Ascending aorta (tissue), 2 donors: ENCODE measurements at regions not wholly inside any gene's neighbourhood (a gene's known extent, or its start where the extent isn't known, plus 50 kb on each side); places are given as distances from the start of the nearest gene placed in this dataset.

Experiments used
- DNase-seq, 2 donors: peaks; one replicate each; pipeline ENCODE4 v3.0.0-alpha.2; 2019; ENCODE audit warnings: low spot score in 2 of 2
- H3K27ac ChIP-seq, 2 donors: fragments of 200-600 bp; sonication (generic); one replicate each; pipeline ENCODE4 v1.5.1; 2016 to 2017; ENCODE audit warnings: mild to moderate bottlenecking in 1 of 2
- H3K27me3 ChIP-seq: fragments of 200-600 bp; sonication (generic); one replicate; pipeline ENCODE4 v1.5.1; 2017
- H3K36me3 ChIP-seq, 2 donors: fragments of 200-600 bp; sonication (generic); one replicate each; pipeline ENCODE4 v1.5.1; 2016
- H3K4me1 ChIP-seq, 2 donors: fragments of 200-600 bp; sonication (generic); one replicate each; pipeline ENCODE4 v1.5.1; 2016 to 2017; ENCODE audit warnings: mild to moderate bottlenecking in 1 of 2
- H3K4me3 ChIP-seq, 2 donors: fragments of 200-600 bp; sonication (generic); one replicate each; pipeline ENCODE4 v1.5.1; 2016 to 2017; ENCODE audit warnings: mild to moderate bottlenecking in 1 of 2
- H3K9me3 ChIP-seq, 2 donors: fragments of 200-600 bp; sonication (generic); one replicate each; pipeline ENCODE4 v1.5.1; 2016
- CTCF ChIP-seq, 3 experiments: fragments of 200-600 bp in 2 of 3; fragments of 450-650 bp in 1 of 3; sonication (generic) in 2 of 3; IDR thresholded peaks; one replicate each; pipeline ENCODE4 v1.5.1; 2016 to 2019; ENCODE audit warnings: antibody characterized with exemption in 3 of 3, mild to moderate bottlenecking in 1 of 3, moderate library complexity in 1 of 3
- intact Hi-C: fragments of 100-400 bp; cut with DNase I; formaldehyde crosslinking; loops from one replicate; pipeline ENCODE4 v1.15.1; 2023

GRCh38 chr1:232106415-232106814, 479.8 kb downstream of the DISC1 start:
- intact Hi-C loops: no loop called here
- no peak overlapping the region for H3K4me3 ChIP-seq
- TF ChIP-seq CTCF (IDR thresholded peaks at IDR 0.05): no peak
- no peaks in the 10 kb centered on the region for H3K4me1 ChIP-seq
- no peak overlapping the region for H3K27ac ChIP-seq
- no peaks in the 10 kb centered on the region for H3K9me3 ChIP-seq
- H3K27me3 ChIP-seq: no peaks in the 10 kb centered on the region
- H3K36me3 ChIP-seq: no peaks in the 10 kb centered on the region
- DNase-seq: no peak

- Histone ChIP-seq H3K4me1 (no peaks in the 10 kb centered on the region), H3K9me3 (no peaks in the 10 kb centered on the region), H3K4me3 (no peak overlapping the region), H3K27ac (no peak overlapping the region), H3K27me3 (no peaks in the 10 kb centered on the region), H3K36me3 (no peaks in the 10 kb centered on the region)
- DNase-seq: no peak
- TF ChIP-seq CTCF (IDR thresholded peaks at IDR 0.05): no peak
- intact Hi-C loops: no loop called here
Measured at GRCh38 chr1:232105561-232105960, 479.0 kb downstream of the DISC1 start.

GRCh38 chr1:232101231-232101630, 474.6 kb downstream of the DISC1 start:
- H3K27me3 ChIP-seq: no peaks in the 10 kb centered on the region
- H3K27ac ChIP-seq: no peak overlapping the region
- H3K4me1 ChIP-seq: no peaks in the 10 kb centered on the region
- no peaks in the 10 kb centered on the region for H3K36me3 ChIP-seq
- intact Hi-C loops: no loop called here
- H3K4me3 ChIP-seq: no peak overlapping the region
- H3K9me3 ChIP-seq: no peaks in the 10 kb centered on the region
- TF ChIP-seq CTCF (IDR thresholded peaks at IDR 0.05): no peak
- DNase-seq: no peak

- no peak for TF ChIP-seq CTCF (IDR thresholded peaks at IDR 0.05)
- DNase-seq: no peak
- no peak overlapping the region for H3K27ac ChIP-seq
- no peaks in the 10 kb centered on the region for H3K36me3 ChIP-seq
- H3K4me3 ChIP-seq: no peak overlapping the region
- no peaks in the 10 kb centered on the region for H3K9me3 ChIP-seq
- H3K4me1 ChIP-seq: no peaks in the 10 kb centered on the region
- intact Hi-C loops: no loop called here
- H3K27me3 ChIP-seq: no peaks in the 10 kb centered on the region
Measured at GRCh38 chr1:232096751-232097150, 470.2 kb downstream of the DISC1 start.
